GM21786 (cell line): ENCODE measurements at regions not wholly inside any gene's neighbourhood (a gene's known extent, or its start where the extent isn't known, plus 50 kb on each side); places are given as distances from the start of the nearest gene placed in this dataset.

ENCODE experiments used
- ATAC-seq: cut with Tn5 transposase; IDR thresholded peaks from one replicate; pipeline ENCODE4 v1.9.1; 2021; ENCODE audit not compliant: unreplicated experiment

DNA sequence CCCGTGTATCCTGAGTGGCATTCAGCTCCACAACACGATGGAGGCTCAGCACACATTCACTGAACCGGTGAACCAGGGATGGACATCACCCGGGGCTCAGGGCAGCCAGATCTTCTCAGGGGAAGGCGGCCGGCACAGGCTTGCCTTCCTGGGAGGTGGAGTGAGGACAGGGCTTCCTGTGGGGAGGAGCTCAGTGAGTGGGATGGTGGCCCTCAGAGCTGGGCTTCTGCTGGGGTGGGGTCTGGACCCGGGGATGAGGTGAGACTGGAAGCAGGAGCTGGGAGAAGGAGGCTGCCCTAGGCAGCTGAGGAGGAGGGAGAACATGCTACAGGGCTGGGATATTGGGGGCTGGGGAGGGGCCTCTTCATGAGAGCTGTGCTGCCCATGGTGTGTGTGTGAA lies 58.5 kb upstream of the PRR23E start:
- no peak for ATAC-seq

DNA sequence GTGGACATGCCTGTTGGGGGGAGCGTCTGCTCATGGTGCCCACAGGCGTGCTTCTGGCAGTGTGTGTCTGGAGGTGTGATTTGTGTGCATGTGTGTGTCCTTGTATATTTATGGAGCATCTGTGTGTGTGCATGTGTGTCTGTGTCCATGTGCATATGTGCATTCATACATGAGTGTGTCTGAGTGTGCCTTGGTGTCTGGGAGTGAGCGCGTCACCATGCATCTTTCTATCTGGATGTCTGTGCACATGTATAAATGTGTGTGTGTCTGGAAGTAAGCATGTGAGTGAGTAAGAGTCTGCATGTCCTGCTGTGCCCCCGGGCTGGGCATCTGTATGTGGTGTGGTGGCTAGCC lies 58.1 kb upstream of the PRR23E start:
- ATAC-seq = no peak

- ATAC-seq = no peak
Observed at GRCh38 chr3:127135241-127136023, 57.5 kb upstream of the PRR23E start.

GRCh38 chr3:127136024-127136600 lies 56.8 kb upstream of the PRR23E start:
- no peak for ATAC-seq

- ATAC-seq = no peak
Observed at GRCh38 chr3:127136706-127137105, 56.2 kb upstream of the PRR23E start.

GRCh38 chr3:127137113-127137512 lies 55.8 kb upstream of the PRR23E start:
- ATAC-seq = no peak

DNA sequence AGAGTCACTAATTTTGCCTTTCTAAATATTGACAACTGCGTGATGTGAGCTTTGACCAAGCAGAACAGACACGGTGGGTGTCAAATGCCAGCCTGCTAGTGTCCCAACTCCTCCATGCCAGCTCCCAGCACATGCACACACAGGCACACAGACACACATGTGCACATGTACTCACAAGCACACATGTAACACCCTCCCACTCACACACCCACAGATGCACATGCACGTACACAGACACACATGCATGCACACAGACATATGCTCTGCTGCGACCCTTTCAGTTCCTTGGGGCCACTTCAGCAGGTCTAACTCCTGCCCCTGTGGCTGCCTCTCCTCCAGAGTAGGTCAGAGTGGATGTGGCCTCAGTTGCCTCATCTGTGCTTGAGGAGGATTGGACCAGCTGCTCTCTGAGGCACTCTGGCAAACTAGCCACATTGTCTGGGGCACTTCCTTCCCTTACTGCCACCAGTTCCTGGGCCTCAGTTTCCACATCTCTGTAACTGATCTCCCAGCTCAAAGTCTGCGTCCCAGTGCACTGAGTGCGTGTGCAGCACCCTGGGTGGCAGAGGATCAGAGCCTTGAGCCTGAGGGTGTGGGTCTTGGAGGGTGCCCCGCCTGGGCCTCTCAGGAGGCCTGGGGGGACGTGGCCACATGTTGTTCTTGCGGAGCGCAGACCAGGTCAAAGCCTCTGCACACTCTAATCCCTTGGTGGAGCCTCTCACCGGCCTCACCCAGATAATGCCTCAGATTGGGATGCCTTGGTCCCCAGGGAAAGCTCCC lies 55.0 kb upstream of the PRR23E start:
- no peak for ATAC-seq

GRCh38 chr3:127139601-127140500 lies 53.1 kb upstream of the PRR23E start:
- ATAC-seq = no peak

DNA sequence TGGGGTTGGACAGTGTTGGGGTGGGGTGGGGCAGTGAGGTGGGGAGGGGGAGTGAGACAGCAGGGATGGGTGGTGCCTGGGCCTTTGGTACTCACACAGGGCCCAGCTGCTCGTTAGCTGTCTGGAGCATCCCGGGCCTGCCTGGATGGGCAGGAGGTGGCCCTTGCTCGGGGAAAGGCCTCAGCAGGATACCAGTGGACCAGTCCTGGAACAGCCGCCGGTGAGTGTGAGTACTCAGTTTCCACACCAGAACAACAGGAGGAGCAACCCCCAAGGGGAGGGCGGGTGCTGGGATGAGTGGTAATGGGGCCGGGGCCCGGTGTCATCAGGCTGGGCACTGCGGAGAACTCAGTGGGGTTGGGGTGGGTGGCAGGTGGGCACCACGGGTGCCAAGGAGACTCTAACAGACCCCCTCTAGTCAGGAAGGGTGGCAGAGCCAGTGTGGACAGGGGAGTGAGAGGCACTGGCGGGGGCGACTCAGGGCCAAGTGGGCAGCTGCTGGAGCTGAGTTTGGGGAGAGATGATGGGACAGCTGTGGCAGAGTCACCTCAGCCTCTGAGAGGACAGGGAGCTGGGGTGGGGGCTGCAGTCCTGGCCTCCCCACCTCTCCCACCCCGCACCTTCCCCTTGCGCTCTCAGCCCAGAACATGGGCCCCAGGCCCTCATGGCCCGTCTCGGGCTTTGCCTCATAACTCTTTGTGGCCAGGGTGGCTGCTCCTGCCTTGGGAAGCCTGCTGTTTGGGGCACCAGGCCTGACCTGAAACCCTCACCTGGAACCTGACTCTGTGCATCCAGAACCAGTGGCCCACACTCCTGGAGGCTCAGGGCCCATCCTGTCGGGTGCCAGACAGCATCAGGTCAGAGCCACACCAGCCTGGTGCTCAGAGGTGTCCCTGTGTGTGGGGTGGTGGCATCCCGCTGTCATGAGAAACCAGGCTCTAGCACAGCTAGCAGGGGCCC lies 52.1 kb upstream of the PRR23E start:
- no peak for ATAC-seq

DNA sequence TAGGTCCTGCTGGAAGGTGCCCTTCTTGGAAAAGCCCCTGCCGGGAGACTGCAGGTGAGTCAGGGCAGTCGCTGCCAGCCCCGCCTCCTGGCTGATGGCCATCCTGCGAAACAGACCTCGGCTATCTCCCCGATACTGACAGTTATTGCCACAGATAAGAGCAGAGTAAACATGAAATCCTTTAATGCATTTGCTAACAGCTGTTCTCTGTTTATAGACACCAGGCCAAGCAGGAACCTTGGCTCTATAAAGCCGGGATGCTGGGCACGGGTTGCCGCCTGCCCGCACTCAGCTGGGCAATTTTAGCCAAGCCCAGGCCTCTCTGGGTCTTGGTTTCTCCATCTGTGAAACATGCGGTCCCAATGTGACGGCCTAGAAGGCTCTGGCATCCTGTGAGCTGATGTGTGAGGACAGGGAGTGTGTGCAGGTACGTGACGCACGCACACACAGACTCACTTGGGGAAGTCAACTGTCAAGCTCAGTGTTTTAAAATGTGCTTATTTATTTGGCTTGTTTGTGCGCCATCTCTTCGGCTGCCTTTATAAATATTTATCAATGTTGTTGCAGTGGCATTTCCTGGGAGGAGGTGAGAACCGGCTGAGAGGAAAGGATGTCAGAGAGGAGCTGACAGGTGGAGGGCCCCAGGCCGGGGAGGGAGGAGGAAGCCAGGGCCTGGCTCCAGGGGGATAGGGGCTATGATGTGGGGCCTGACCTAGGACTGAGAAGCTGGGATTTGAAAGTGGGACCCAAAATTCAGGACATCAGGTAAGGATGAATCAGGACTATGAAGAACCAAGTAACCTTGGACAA lies 50.8 kb upstream of the PRR23E start:
- no peak for ATAC-seq
